ENCODE measurements at regions not wholly inside any gene's neighbourhood (a gene's known extent, or its start where the extent isn't known, plus 50 kb on each side); places are given as distances from the start of the nearest gene placed in this dataset.

- Histone ChIP-seq H3K36me3 (ENCODE audit: control insufficient read depth, insufficient read depth, low read length) (no peaks in the 10 kb centered on the region), H3K4me1 (ENCODE audit: control insufficient read depth, insufficient read depth, low read length) (no peaks in the 10 kb centered on the region), H3K27me3 (ENCODE audit: control insufficient read depth, insufficient read depth, low read length) (no peaks in the 10 kb centered on the region), H3K4me3 (ENCODE audit: low read length) (no peak overlapping the region), H3K9me3 (replicated peaks; ENCODE audit: control insufficient read depth, low read depth, low read length) (peaks cover 3% of the 10 kb centered on the region), H3K27ac (ENCODE audit: low read length) (no peak overlapping the region)
- WGBS (ENCODE audit: insufficient coverage) = 93% methylated on average over 2 of the region's 4 CpGs
- no peak for DNase-seq
These were observed 295.7 kb upstream of the TNRC6C start for GRCh38 chr17:77662833-77663232.

GRCh38 chr17:77664097-77664729, 294.3 kb upstream of the TNRC6C start:
- H3K9me3 ChIP-seq (replicated peaks; ENCODE audit: control insufficient read depth, low read depth, low read length) = peaks cover 4% of the 10 kb centered on the region
- H3K4me3 ChIP-seq (ENCODE audit: low read length) = no peak overlapping the region
- 86% methylated on average over 8 of the region's 13 CpGs for WGBS (ENCODE audit: insufficient coverage)
- H3K36me3 ChIP-seq (ENCODE audit: control insufficient read depth, insufficient read depth, low read length) = no peaks in the 10 kb centered on the region
- no peak for DNase-seq
- no peak overlapping the region for H3K27ac ChIP-seq (ENCODE audit: low read length)
- no peaks in the 10 kb centered on the region for H3K4me1 ChIP-seq (ENCODE audit: control insufficient read depth, insufficient read depth, low read length)
- no peaks in the 10 kb centered on the region for H3K27me3 ChIP-seq (ENCODE audit: control insufficient read depth, insufficient read depth, low read length)

GRCh38 chr17:77665833-77666232, 292.7 kb upstream of the TNRC6C start:
- no peaks in the 10 kb centered on the region for H3K27me3 ChIP-seq (ENCODE audit: control insufficient read depth, insufficient read depth, low read length)
- H3K9me3 ChIP-seq (replicated peaks; ENCODE audit: control insufficient read depth, low read depth, low read length) = peaks cover 4% of the 10 kb centered on the region
- no peaks in the 10 kb centered on the region for H3K4me1 ChIP-seq (ENCODE audit: control insufficient read depth, insufficient read depth, low read length)
- H3K4me3 ChIP-seq (ENCODE audit: low read length) = no peak overlapping the region
- DNase-seq = no peak
- H3K36me3 ChIP-seq (ENCODE audit: control insufficient read depth, insufficient read depth, low read length) = no peaks in the 10 kb centered on the region
- 97% methylated on average over 2 of the region's 3 CpGs for WGBS (ENCODE audit: insufficient coverage)
- H3K27ac ChIP-seq (ENCODE audit: low read length) = no peak overlapping the region

- Histone ChIP-seq H3K27me3 (ENCODE audit: control insufficient read depth, insufficient read depth, low read length) (no peaks in the 10 kb centered on the region), H3K4me1 (ENCODE audit: control insufficient read depth, insufficient read depth, low read length) (no peaks in the 10 kb centered on the region), H3K9me3 (replicated peaks; ENCODE audit: control insufficient read depth, low read depth, low read length) (peaks cover 4% of the 10 kb centered on the region), H3K4me3 (ENCODE audit: low read length) (no peak overlapping the region), H3K36me3 (ENCODE audit: control insufficient read depth, insufficient read depth, low read length) (no peaks in the 10 kb centered on the region), H3K27ac (ENCODE audit: low read length) (no peak overlapping the region)
- WGBS (ENCODE audit: insufficient coverage) = 44% methylated on average over 1 of the region's 6 CpGs
- DNase-seq = no peak
These were observed 292.0 kb upstream of the TNRC6C start for GRCh38 chr17:77666462-77666861.

GRCh38 chr17:77666881-77667395, 291.6 kb upstream of the TNRC6C start:
- WGBS (ENCODE audit: insufficient coverage) = 59% methylated on average over 5 of the region's 7 CpGs
- no peaks in the 10 kb centered on the region for H3K27me3 ChIP-seq (ENCODE audit: control insufficient read depth, insufficient read depth, low read length)
- no peak overlapping the region for H3K4me3 ChIP-seq (ENCODE audit: low read length)
- H3K36me3 ChIP-seq (ENCODE audit: control insufficient read depth, insufficient read depth, low read length) = no peaks in the 10 kb centered on the region
- peaks cover 4% of the 10 kb centered on the region for H3K9me3 ChIP-seq (replicated peaks; ENCODE audit: control insufficient read depth, low read depth, low read length)
- H3K27ac ChIP-seq (ENCODE audit: low read length) = no peak overlapping the region
- DNase-seq = no peak
- no peaks in the 10 kb centered on the region for H3K4me1 ChIP-seq (ENCODE audit: control insufficient read depth, insufficient read depth, low read length)

GRCh38 chr17:77667478-77667877, 291.0 kb upstream of the TNRC6C start:
- H3K4me1 ChIP-seq (ENCODE audit: control insufficient read depth, insufficient read depth, low read length) = no peaks in the 10 kb centered on the region
- peaks cover 4% of the 10 kb centered on the region for H3K9me3 ChIP-seq (replicated peaks; ENCODE audit: control insufficient read depth, low read depth, low read length)
- H3K4me3 ChIP-seq (ENCODE audit: low read length) = no peak overlapping the region
- H3K27me3 ChIP-seq (ENCODE audit: control insufficient read depth, insufficient read depth, low read length) = no peaks in the 10 kb centered on the region
- no peak for DNase-seq
- no peak overlapping the region for H3K27ac ChIP-seq (ENCODE audit: low read length)
- WGBS (ENCODE audit: insufficient coverage) = 79% methylated on average over 1 of the region's 1 CpG
- no peaks in the 10 kb centered on the region for H3K36me3 ChIP-seq (ENCODE audit: control insufficient read depth, insufficient read depth, low read length)

GRCh38 chr17:77668518-77668917, 290.0 kb upstream of the TNRC6C start:
- Histone ChIP-seq H3K4me1 (ENCODE audit: control insufficient read depth, insufficient read depth, low read length) (no peaks in the 10 kb centered on the region), H3K27ac (ENCODE audit: low read length) (no peak overlapping the region), H3K9me3 (replicated peaks; ENCODE audit: control insufficient read depth, low read depth, low read length) (peaks cover 4% of the 10 kb centered on the region), H3K4me3 (ENCODE audit: low read length) (no peak overlapping the region), H3K36me3 (ENCODE audit: control insufficient read depth, insufficient read depth, low read length) (no peaks in the 10 kb centered on the region), H3K27me3 (ENCODE audit: control insufficient read depth, insufficient read depth, low read length) (peaks cover 2% of the 10 kb centered on the region)
- WGBS (ENCODE audit: insufficient coverage) = no CpG with 5 or more reads among the region's 2 CpGs
- no peak for DNase-seq

- H3K4me1 ChIP-seq (ENCODE audit: control insufficient read depth, insufficient read depth, low read length) = no peaks in the 10 kb centered on the region
- H3K36me3 ChIP-seq (ENCODE audit: control insufficient read depth, insufficient read depth, low read length) = no peaks in the 10 kb centered on the region
- no peak overlapping the region for H3K4me3 ChIP-seq (ENCODE audit: low read length)
- H3K27me3 ChIP-seq (ENCODE audit: control insufficient read depth, insufficient read depth, low read length) = peaks cover 4% of the 10 kb centered on the region
- no peak overlapping the region for H3K27ac ChIP-seq (ENCODE audit: low read length)
- peaks cover 4% of the 10 kb centered on the region for H3K9me3 ChIP-seq (replicated peaks; ENCODE audit: control insufficient read depth, low read depth, low read length)
- no peak for DNase-seq
- no CpG with 5 or more reads among the region's 2 CpGs for WGBS (ENCODE audit: insufficient coverage)
These were observed 288.3 kb upstream of the TNRC6C start for GRCh38 chr17:77670173-77670572.

GRCh38 chr17:77674358-77674757, 284.1 kb upstream of the TNRC6C start:
- Histone ChIP-seq H3K27ac (ENCODE audit: low read length) (no peak overlapping the region), H3K4me3 (ENCODE audit: low read length) (no peak overlapping the region), H3K27me3 (ENCODE audit: control insufficient read depth, insufficient read depth, low read length) (peaks cover 17% of the 10 kb centered on the region), H3K36me3 (ENCODE audit: control insufficient read depth, insufficient read depth, low read length) (no peaks in the 10 kb centered on the region), H3K4me1 (ENCODE audit: control insufficient read depth, insufficient read depth, low read length) (peaks cover 30% of the 10 kb centered on the region), H3K9me3 (replicated peaks; ENCODE audit: control insufficient read depth, low read depth, low read length) (no peaks in the 10 kb centered on the region)
- no peak for DNase-seq
- WGBS (ENCODE audit: insufficient coverage) = 92% methylated on average over 2 of the region's 11 CpGs

GRCh38 chr17:77675411-77675810, 283.1 kb upstream of the TNRC6C start:
- Histone ChIP-seq H3K27me3 (ENCODE audit: control insufficient read depth, insufficient read depth, low read length) (peaks cover 17% of the 10 kb centered on the region), H3K4me1 (ENCODE audit: control insufficient read depth, insufficient read depth, low read length) (peaks cover 34% of the 10 kb centered on the region), H3K4me3 (ENCODE audit: low read length) (no peak overlapping the region), H3K27ac (ENCODE audit: low read length) (no peak overlapping the region), H3K9me3 (replicated peaks; ENCODE audit: control insufficient read depth, low read depth, low read length) (no peaks in the 10 kb centered on the region), H3K36me3 (ENCODE audit: control insufficient read depth, insufficient read depth, low read length) (no peaks in the 10 kb centered on the region)
- WGBS (ENCODE audit: insufficient coverage) = 91% methylated on average over 8 of the region's 8 CpGs
- no peak for DNase-seq

- Histone ChIP-seq H3K4me3 (ENCODE audit: low read length) (no peak overlapping the region), H3K27me3 (ENCODE audit: control insufficient read depth, insufficient read depth, low read length) (peaks cover 17% of the 10 kb centered on the region), H3K36me3 (ENCODE audit: control insufficient read depth, insufficient read depth, low read length) (no peaks in the 10 kb centered on the region), H3K9me3 (replicated peaks; ENCODE audit: control insufficient read depth, low read depth, low read length) (no peaks in the 10 kb centered on the region), H3K4me1 (ENCODE audit: control insufficient read depth, insufficient read depth, low read length) (peaks cover 35% of the 10 kb centered on the region), H3K27ac (ENCODE audit: low read length) (no peak overlapping the region)
- WGBS (ENCODE audit: insufficient coverage) = 29% methylated on average over 5 of the region's 5 CpGs
- DNase-seq = no peak
These were observed 282.7 kb upstream of the TNRC6C start for GRCh38 chr17:77675816-77676215.

All from muscle of leg (tissue), 3 donors.